GM19372 (cell line): ENCODE measurements at regions not wholly inside any gene's neighbourhood (a gene's known extent, or its start where the extent isn't known, plus 50 kb on each side); places are given as distances from the start of the nearest gene placed in this dataset.

ENCODE experiments used
- ATAC-seq: cut with Tn5 transposase; IDR thresholded peaks from one replicate; pipeline ENCODE4 v1.9.1; 2021; ENCODE audit warnings: mild to moderate bottlenecking, low read depth, moderate library complexity; ENCODE audit not compliant: unreplicated experiment

- ATAC-seq: no peak
Measured at GRCh38 chr5:74092766-74093165, 466.8 kb downstream of the ARHGEF28 start.

GRCh38 chr5:74085782-74086181 is 459.8 kb downstream of the ARHGEF28 start:
- no peak for ATAC-seq

GRCh38 chr5:74085186-74085585 is 459.2 kb downstream of the ARHGEF28 start:
- ATAC-seq: no peak

GRCh38 chr5:74083096-74083791 is 457.2 kb downstream of the ARHGEF28 start:
- ATAC-seq: no peak

- ATAC-seq: no peak
Measured at GRCh38 chr5:74082512-74083055, 456.6 kb downstream of the ARHGEF28 start.

GRCh38 chr5:74081126-74081525 is 455.1 kb downstream of the ARHGEF28 start:
- no peak for ATAC-seq

GRCh38 chr5:74079971-74080556 is 454.1 kb downstream of the ARHGEF28 start:
- no peak for ATAC-seq

- ATAC-seq: no peak
Measured at GRCh38 chr5:74075501-74076484, 449.8 kb downstream of the ARHGEF28 start.

GRCh38 chr5:74074111-74074510 is 448.1 kb downstream of the ARHGEF28 start:
- no peak for ATAC-seq

GRCh38 chr5:74073257-74073656 is 447.3 kb downstream of the ARHGEF28 start:
- no peak for ATAC-seq

- ATAC-seq: no peak
Measured at GRCh38 chr5:74072646-74073045, 446.6 kb downstream of the ARHGEF28 start.

GRCh38 chr5:74070766-74071165 is 444.8 kb downstream of the ARHGEF28 start:
- no peak for ATAC-seq

GRCh38 chr5:74069741-74070140 is 443.7 kb downstream of the ARHGEF28 start:
- no peak for ATAC-seq

GRCh38 chr5:74067748-74068541 is 441.9 kb downstream of the ARHGEF28 start:
- no peak for ATAC-seq

GRCh38 chr5:74064911-74065310 is 438.9 kb downstream of the ARHGEF28 start:
- no peak for ATAC-seq

GRCh38 chr5:74064225-74064624 is 438.2 kb downstream of the ARHGEF28 start:
- ATAC-seq: no peak

GRCh38 chr5:74063821-74064220 is 437.8 kb downstream of the ARHGEF28 start:
- ATAC-seq: no peak

GRCh38 chr5:74063346-74063745 is 437.4 kb downstream of the ARHGEF28 start:
- no peak for ATAC-seq

- ATAC-seq: no peak
Measured at GRCh38 chr5:74061292-74061691, 435.3 kb downstream of the ARHGEF28 start.

GRCh38 chr5:74059706-74060105 is 433.7 kb downstream of the ARHGEF28 start:
- ATAC-seq: no peak
